ENCODE measurements at regions not wholly inside any gene's neighbourhood (a gene's known extent, or its start where the extent isn't known, plus 50 kb on each side); places are given as distances from the start of the nearest gene placed in this dataset.

- TF ChIP-seq CTCF (conservative IDR thresholded peaks at IDR 0.05 in 1 of 2, IDR thresholded peaks at IDR 0.05 in 1 of 2; ENCODE audit: extremely low read depth in 1 of 2, insufficient read depth in 1 of 2, low read depth in 1 of 2, low read length in 2 of 2) (no peak), EZH2 (IDR thresholded peaks at IDR 0.05; ENCODE audit: borderline replicate concordance, low read length) (no peak)
Measured at GRCh38 chr3:106728315-106729098, 648.7 kb upstream of the CCDC54 start.

Data from mammary epithelial cell (primary cell).